Muscle layer of colon (tissue), 2 donors: ENCODE measurements at regions not wholly inside any gene's neighbourhood (a gene's known extent, or its start where the extent isn't known, plus 50 kb on each side); places are given as distances from the start of the nearest gene placed in this dataset.
"Not testable (repeated sequence)": the region's sequence is repeated elsewhere in the genome, so short reads cannot be mapped to it uniquely, and the experiment has no call there.

ENCODE experiments used
- H3K27ac ChIP-seq: one replicate; pipeline ENCODE4 v1.7.0; 2013; ENCODE audit warnings: low read depth, mild to moderate bottlenecking, low read length, moderate library complexity
- H3K27me3 ChIP-seq, 2 donors: one replicate each; pipeline ENCODE4 v1.7.0; 2013; ENCODE audit warnings: low read length in 2 of 2, mild to moderate bottlenecking in 2 of 2; ENCODE audit not compliant: insufficient read depth in 2 of 2, control insufficient read depth in 1 of 2
- H3K36me3 ChIP-seq: one replicate; pipeline ENCODE4 v1.7.0; 2013; ENCODE audit warnings: mild to moderate bottlenecking, low read length; ENCODE audit not compliant: insufficient read depth
- H3K4me1 ChIP-seq: one replicate; pipeline ENCODE4 v1.7.0; 2013; ENCODE audit warnings: mild to moderate bottlenecking, low read length; ENCODE audit not compliant: insufficient read depth
- H3K4me3 ChIP-seq, 2 donors: one replicate each; pipeline ENCODE4 v1.7.0; 2013; ENCODE audit warnings: low read length in 2 of 2, low read depth in 1 of 2, mild to moderate bottlenecking in 1 of 2, moderate library complexity in 1 of 2
- H3K9ac ChIP-seq: one replicate; pipeline ENCODE4 v1.7.0; 2013; ENCODE audit warnings: low read length
- H3K9me3 ChIP-seq: one replicate; pipeline ENCODE4 v1.7.0; 2013; ENCODE audit warnings: mild to moderate bottlenecking, low read length
- donor health status: abdominal sarcoma.
- donor health status: Adenocarcinoma of cecum.

DNA sequence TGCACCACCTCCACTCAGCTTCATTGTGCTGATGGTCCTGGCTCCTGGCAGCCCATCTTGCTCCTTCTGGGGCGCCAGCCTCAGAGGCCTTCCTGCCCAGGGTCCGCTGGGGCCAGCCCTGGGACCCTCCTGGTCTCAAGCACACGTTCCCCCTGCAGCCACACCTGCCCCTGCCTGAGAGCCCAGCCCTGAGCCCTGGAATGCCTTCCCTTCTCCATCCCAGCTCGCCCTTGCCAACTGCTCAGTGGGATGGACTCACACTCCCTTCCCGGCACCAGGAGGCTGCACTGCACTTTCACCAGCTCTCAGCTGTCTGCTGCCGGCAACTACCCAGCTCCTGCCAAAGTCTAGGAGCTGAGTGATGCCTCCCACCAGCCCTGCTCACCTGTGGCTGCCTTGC, 100.9 kb downstream of the TMEM121 start:
- not testable (repeated sequence) for H3K27me3 ChIP-seq, H3K4me3 ChIP-seq, H3K9me3 ChIP-seq, H3K9ac ChIP-seq, H3K27ac ChIP-seq, H3K4me1 ChIP-seq, H3K36me3 ChIP-seq

DNA sequence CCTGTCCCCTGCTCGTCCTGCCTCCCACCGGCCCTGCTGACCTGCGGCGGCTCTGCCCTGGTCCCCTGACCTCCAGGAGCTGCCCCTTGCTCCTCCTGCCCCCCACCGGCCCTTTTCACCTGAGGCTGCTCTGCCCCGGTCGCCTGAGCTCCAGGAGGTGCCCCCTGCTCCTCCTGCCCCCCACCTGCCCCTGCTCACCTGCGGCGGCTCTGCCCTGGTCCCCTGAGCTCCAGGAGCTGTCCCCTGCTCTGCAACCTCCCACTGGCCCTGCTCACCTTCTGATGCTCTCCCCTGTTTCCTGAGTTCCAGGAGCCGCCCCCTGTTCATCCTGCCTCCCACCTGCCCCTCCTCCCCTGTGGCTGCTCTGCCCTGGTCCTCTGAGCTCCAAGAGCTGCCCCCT, 101.3 kb downstream of the TMEM121 start:
- Histone ChIP-seq H3K27me3 (no peaks in the 10 kb centered on the region), H3K4me1 (no peaks in the 10 kb centered on the region), H3K9ac (no peak overlapping the region), H3K36me3 (no peaks in the 10 kb centered on the region), H3K27ac (no peak overlapping the region), H3K4me3 (no peak overlapping the region), H3K9me3 (no peaks in the 10 kb centered on the region)

DNA sequence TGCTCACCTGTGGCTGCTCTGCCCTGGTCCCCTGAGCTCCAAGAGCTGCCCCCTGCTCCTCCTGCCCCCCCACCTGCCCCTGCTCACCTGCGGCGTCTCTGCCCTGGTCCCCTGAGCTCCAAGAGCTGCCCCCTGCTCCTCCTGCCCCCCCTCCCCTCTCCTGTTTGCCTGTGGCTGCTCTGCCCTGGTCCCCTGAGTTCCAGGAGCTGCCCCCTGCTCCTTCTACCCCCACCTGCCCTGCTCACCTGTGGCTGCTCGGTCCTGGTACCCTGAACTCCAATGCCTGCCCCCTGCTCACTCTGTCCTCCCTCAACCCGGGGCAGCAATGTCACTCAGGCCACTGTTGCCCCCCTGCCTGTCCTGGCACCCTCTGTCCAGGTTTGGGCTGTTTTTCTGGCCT, 101.7 kb downstream of the TMEM121 start:
- H3K4me3 ChIP-seq, H3K4me1 ChIP-seq, H3K9ac ChIP-seq, H3K9me3 ChIP-seq, H3K36me3 ChIP-seq, H3K27me3 ChIP-seq, H3K27ac ChIP-seq: not testable (repeated sequence)

DNA sequence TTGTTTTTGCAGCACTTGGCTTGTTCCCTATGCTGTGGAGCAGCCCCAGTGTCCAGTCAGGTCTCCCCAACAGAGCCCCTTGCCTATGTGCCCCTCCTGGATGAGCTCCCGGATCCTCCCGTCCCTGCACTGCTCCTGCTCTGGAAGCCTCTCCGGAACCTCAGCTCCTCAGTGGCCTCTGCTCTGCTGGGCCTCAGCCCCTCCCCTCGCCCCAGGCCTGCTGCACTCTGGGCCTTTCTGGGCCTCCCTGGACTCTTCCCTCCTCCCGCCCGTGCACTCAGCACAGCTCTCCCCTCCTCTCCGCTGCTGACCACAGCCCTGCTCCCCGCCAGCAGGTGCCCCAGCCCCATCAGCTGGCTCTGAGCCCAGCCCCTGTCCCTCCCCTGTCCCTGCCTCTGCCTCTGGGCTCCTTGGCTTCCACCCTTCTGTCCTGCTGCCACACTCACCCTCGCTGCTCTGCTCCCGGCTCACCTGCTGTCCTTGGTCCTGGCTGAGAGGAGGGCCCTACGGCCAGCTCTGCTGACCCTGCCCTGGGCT, 102.2 kb downstream of the TMEM121 start:
- not testable (repeated sequence) for H3K9ac ChIP-seq, H3K4me3 ChIP-seq, H3K4me1 ChIP-seq, H3K36me3 ChIP-seq, H3K27ac ChIP-seq, H3K27me3 ChIP-seq, H3K9me3 ChIP-seq

DNA sequence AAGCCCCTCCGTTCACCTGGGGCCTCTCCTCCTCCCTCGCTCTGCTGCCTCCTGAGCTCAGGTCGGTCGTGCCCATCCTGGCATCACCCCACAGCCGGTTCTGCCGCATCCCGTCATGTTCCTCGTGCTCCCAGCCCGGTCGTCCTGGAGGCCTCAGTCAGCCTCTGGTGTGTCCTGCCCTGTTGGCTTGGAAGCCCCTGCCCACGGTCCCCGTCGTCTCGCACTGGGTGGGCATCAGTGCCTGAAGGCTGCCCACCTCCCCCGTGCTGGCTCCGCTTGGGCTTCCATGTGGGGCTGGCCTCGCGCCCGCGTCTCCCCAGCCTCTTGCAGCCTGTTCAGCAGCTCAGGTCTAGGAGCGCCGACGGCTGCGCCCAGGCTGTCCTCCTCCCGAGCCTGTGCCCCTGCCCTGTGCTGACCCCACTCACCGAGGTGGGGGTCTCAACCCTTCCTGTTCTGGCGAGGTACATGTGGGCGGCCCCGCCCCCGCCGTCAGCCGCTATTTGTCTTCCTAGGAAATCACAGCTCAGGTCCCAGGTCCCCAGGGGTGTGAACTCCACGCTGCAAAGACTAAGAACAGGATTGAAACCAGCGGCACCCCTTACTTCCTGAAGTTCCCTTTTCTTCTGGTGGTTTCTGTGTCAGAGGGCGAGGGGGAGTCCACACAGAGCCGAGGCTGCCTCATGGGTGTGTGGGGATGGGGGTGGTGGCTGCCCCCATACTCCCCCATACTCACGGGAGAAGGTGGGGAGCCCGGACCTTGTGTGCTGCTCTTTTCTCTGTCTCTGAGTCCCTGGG, 102.9 kb downstream of the TMEM121 start:
- not testable (repeated sequence) for H3K4me3 ChIP-seq, H3K27ac ChIP-seq, H3K4me1 ChIP-seq, H3K9ac ChIP-seq, H3K27me3 ChIP-seq, H3K9me3 ChIP-seq, H3K36me3 ChIP-seq

DNA sequence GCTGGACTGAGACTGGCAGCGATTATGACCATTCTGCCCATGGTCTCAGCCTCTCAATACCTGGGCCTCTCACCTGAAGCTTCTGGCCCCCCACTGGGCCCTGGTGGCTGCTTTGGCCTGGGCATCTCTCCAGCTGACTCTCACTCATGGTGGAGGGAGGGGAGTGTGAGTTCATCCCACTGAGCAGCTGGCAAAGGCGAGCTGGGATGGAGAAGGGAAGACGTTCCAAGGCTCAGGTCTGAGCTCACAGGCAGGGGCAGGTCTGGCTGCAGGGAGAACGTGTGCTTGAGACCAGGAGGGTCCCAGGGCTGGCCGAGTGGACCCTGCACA, 103.5 kb downstream of the TMEM121 start:
- no peak overlapping the region for H3K27ac ChIP-seq
- no peak overlapping the region for H3K9ac ChIP-seq
- H3K9me3 ChIP-seq = no peaks in the 10 kb centered on the region
- no peaks in the 10 kb centered on the region for H3K27me3 ChIP-seq
- H3K4me3 ChIP-seq = no peak overlapping the region
- H3K4me1 ChIP-seq = no peaks in the 10 kb centered on the region
- H3K36me3 ChIP-seq = no peaks in the 10 kb centered on the region

DNA sequence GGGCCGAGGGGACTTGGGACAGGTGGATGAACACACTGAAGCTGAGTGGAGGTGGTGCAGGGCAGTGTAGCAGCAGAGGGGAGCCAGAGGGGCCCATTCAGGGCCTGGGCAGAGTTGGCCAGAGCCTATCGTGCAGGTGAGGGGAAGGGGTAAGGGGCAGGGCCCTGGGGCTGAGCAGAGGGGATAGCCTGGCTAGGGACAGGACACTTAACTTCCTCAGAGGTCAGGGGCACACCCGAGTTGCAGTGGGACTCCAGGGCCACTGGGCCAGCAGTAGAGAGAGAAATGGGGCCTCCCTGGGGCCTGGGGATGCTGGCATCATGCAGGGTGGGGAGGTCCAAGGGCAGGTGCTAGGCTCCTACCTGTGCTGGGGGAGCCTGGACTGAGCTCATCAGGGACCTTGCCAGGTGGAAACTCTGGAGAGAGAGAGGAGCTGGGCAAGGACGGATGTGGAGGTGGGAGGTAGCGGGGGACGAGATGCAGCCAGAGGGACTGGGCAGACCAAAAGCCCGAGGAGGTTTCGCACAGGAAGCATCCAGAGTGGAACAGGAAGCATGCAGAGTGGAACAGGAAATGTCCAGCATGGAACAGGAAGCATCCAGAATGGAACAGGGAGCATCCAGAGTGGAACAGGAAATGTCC, 104.0 kb downstream of the TMEM121 start:
- H3K9me3 ChIP-seq, H3K4me3 ChIP-seq, H3K27ac ChIP-seq, H3K9ac ChIP-seq, H3K4me1 ChIP-seq, H3K27me3 ChIP-seq, H3K36me3 ChIP-seq: not testable (repeated sequence)

DNA sequence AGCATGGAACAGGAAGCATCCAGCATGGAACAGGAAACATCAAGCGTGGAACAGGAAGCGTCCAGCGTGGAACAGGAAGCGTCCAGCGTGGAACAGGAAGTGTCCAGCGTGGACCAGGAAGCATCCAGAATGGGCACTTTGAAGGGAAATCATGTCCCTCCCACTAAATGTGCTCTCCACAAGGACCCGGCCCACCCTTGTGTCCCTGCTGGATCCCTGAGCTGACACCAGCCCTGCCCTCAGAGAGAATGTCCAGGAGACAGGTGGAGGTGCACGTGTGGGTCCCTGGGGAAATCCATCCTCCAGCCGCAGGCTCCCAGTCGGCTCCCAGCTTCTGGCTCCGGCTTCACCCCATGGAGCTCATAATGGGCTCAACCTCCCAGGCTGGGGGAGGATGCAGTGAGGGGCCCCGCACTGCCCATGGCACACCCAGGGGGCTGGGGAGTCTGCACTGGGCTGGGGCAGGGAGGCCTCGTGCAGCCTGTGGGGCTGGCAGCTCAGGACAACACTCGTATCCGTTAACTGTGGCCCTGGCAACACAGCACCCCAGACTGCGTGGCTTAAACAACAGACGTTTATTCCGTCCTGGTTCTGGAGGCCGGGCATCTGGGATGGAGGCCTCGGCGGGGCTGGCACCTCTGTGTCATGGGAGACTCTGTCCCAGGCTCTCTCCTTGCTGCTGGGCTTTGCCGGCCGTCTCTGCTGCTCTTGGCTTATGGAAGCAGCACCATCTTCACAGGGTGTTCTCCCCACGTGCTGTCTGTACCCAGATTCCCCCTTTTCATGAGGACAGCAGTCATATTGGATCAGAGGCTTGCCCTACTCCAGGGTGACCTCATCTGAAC, 104.8 kb downstream of the TMEM121 start:
- H3K27ac ChIP-seq, H3K9ac ChIP-seq, H3K9me3 ChIP-seq, H3K4me1 ChIP-seq, H3K27me3 ChIP-seq, H3K36me3 ChIP-seq, H3K4me3 ChIP-seq: not testable (repeated sequence)

DNA sequence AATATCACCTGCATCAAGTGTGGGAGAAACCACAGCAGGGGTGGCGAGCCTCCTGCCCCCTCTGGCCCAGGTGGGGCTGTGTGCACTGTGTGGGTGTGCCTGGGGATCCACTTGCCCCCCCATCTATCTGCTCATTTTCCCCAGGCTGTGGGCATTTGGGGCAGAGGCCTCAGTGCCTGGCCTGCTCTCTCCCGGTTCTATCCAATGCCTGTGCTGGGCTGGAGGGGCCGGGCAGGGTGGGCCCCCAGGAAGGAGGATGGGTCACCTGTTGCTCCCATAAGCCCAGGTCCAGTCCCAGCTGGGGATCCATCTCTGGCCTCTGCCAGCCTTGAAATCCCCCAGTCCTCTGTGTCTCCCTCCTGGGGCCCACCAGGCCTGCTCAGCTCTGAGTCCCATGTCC, 105.6 kb downstream of the TMEM121 start:
- no peak overlapping the region for H3K9ac ChIP-seq
- H3K27me3 ChIP-seq = no peaks in the 10 kb centered on the region
- no peaks in the 10 kb centered on the region for H3K9me3 ChIP-seq
- H3K4me1 ChIP-seq = no peaks in the 10 kb centered on the region
- no peak overlapping the region for H3K4me3 ChIP-seq
- H3K36me3 ChIP-seq = no peaks in the 10 kb centered on the region
- H3K27ac ChIP-seq = no peak overlapping the region

DNA sequence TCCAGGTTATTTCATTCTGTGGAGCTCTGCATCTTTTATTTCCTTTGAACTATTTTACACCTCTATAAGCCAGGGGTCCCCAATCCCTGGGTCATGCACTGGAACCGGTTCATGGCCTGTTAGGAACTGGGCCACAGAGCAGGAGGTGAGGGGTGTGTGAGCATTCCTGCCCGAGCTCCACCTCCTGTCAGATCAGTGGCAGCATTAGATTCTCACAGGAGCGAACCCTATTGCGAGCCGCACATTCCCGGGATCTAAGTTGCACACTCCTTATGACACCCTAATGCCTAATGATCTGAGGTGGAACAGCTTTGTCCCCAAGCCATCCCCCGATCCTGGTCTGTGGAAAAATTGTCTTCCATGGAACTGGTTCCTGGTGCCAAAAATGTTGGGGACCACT, 107.2 kb downstream of the TMEM121 start:
- not testable (repeated sequence) for H3K4me3 ChIP-seq, H3K9ac ChIP-seq, H3K9me3 ChIP-seq, H3K27ac ChIP-seq, H3K27me3 ChIP-seq, H3K4me1 ChIP-seq, H3K36me3 ChIP-seq

DNA sequence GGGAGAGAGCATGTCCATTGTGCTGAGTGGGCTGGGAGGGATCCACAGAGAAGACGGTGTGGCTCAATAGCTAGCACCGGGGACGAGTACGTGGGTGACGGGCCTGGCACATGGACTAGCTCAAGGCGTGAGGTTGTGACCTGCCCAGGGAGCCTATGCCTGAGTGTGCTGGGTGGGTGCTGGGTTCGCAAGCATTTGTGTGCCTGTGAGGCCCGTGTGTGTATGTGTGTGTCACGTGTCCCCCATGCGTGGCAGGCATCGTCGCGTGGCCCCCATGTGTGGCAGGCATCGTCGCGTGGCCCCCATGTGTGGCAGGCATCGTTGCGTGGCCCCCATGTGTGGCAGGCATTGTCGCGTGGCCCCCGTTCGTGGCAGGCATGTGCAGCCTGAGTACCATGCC, 109.2 kb downstream of the TMEM121 start:
- no peak overlapping the region for H3K4me3 ChIP-seq
- no peaks in the 10 kb centered on the region for H3K4me1 ChIP-seq
- no peaks in the 10 kb centered on the region for H3K27me3 ChIP-seq
- no peaks in the 10 kb centered on the region for H3K36me3 ChIP-seq
- H3K9ac ChIP-seq = no peak overlapping the region
- no peak overlapping the region for H3K27ac ChIP-seq
- no peaks in the 10 kb centered on the region for H3K9me3 ChIP-seq
